ENCODE measurements at regions not wholly inside any gene's neighbourhood (a gene's known extent, or its start where the extent isn't known, plus 50 kb on each side); places are given as distances from the start of the nearest gene placed in this dataset.
"Not testable (repeated sequence)": the region's sequence is repeated elsewhere in the genome, so short reads cannot be mapped to it uniquely, and the experiment has no call there.

- H3K4me3 ChIP-seq (ENCODE audit: control insufficient read depth, low read depth, low read length): no peak overlapping the region
- no peak for TF ChIP-seq CTCF (IDR thresholded peaks at IDR 0.05; ENCODE audit: control insufficient read depth, insufficient read depth, low read depth, low read length, missing control alignments)
- no peak for DNase-seq (ENCODE audit: low read depth)
Measured at GRCh38 chr4:79551555-79551954, 143.5 kb upstream of the GK2 start.

DNA sequence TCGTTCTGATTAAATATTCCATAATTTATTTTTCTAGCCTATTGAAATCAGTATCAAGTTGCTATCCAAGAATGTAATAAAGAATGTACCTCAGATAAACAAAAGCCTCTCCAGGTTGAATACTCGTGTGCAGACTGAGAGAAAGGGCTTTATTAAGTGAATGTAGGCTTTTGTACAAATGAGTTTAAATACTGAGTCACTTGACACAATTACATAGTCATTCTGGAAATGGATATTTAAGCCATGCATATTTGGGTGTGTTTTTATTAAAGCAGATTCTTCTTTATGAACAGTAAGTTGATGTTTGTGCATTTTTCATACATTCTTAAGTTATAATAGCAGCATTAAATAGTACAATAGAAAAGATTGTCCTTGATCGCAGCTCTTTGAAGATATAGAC lies 139.8 kb upstream of the GK2 start:
- no peak for TF ChIP-seq CTCF (IDR thresholded peaks at IDR 0.05; ENCODE audit: control insufficient read depth, insufficient read depth, low read depth, low read length, missing control alignments)
- H3K4me3 ChIP-seq (ENCODE audit: control insufficient read depth, low read depth, low read length): no peak overlapping the region
- no peak for DNase-seq (ENCODE audit: low read depth)

GRCh38 chr4:79545292-79545691 lies 137.3 kb upstream of the GK2 start:
- DNase-seq (ENCODE audit: low read depth); H3K4me3 ChIP-seq (ENCODE audit: control insufficient read depth, low read depth, low read length): not testable (repeated sequence)

DNA sequence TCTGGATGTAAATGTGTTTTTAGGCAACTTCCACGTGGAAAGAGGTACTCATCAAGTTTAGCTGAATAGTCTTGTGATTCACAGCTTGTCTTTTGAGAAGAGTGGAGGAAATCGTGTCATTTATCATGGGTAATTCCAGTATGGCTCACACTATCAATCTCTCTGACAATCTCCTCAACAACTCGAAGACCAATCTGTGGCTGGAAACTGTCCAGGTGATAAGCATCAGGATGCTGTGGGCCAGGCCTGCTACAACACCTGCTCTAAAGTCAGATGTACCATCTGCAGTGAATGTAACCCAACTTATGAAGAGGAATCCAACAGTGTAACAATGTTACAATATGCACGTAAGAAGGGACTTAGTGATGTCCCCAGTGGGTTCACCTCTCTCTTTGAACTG lies 132.1 kb upstream of the GK2 start:
- H3K4me3 ChIP-seq (ENCODE audit: control insufficient read depth, low read depth, low read length): no peak overlapping the region
- DNase-seq (ENCODE audit: low read depth): no peak
- no peak for TF ChIP-seq CTCF (IDR thresholded peaks at IDR 0.05; ENCODE audit: control insufficient read depth, insufficient read depth, low read depth, low read length, missing control alignments)

- DNase-seq (ENCODE audit: low read depth): no peak
- no peak overlapping the region for H3K4me3 ChIP-seq (ENCODE audit: control insufficient read depth, low read depth, low read length)
- no peak for TF ChIP-seq CTCF (IDR thresholded peaks at IDR 0.05; ENCODE audit: control insufficient read depth, insufficient read depth, low read depth, low read length, missing control alignments)
Measured at GRCh38 chr4:79535516-79535915, 127.5 kb upstream of the GK2 start.

DNA sequence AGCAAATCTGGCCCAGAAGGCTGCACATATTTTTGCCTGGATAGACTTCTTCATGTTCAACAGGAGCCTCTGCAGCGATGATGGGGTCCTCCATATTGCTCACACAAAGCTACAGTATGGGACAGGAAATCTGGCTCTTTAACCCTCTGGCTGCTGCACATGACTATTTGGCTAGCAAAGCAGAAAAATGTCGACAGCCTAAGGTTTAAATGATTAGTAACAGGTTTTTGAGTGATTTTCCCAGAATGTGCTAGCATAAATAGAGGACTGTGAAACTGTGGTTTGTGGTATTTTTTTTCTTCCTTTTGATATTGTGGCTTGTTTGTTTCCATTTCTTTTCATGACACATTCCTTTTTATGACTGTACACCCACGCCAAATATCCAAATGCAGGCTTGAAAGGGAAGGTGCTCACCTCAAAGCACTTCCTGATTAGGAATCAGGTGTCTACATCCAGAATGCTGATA lies 120.2 kb upstream of the GK2 start:
- TF ChIP-seq CTCF (IDR thresholded peaks at IDR 0.05; ENCODE audit: control insufficient read depth, insufficient read depth, low read depth, low read length, missing control alignments): no peak
- H3K4me3 ChIP-seq (ENCODE audit: control insufficient read depth, low read depth, low read length): no peak overlapping the region
- DNase-seq (ENCODE audit: low read depth): no peak

DNA sequence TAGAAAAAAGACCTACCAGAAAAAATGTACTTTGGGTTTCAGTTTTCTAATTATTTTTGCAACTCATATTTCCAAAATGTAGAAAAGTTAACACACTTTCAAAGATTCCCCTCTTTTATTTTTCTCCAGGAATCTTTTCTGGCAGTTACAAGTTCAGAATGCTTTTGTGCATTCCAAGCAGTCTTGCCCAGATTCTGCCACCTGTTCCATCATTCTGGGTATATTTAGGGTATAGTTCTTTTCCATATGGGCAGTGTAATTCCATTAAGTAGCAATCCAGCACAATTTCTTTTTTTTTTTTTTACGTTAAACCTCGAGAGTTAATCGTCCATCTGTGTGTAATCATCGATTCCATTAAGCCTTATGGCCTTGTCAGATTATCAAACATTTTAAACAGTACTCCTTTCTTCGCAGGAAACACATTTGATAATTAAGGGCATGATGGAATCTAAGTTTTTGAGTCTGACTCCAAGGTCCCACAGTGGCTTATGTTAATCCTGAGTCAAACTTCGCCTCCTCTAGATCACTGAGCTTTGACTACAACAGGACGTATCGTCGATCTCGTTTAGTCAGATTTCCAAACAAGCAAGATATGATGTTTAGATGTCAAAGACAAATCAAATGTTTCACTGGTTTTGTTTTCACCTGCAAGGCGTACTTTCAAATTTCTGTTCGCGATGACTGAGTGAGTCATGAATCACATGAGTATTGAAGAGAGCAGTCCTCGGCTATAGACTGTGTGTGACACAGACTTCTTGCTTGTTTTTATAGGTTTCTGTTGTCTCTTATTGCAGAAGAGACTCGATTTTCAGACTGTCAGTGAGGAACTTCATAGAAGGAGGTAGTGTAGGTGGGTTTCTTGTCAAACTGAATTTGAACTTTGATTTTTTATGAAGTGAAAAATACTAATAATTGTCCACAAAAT lies 118.9 kb upstream of the GK2 start:
- H3K4me3 ChIP-seq (ENCODE audit: control insufficient read depth, low read depth, low read length): no peak overlapping the region
- DNase-seq (ENCODE audit: low read depth): no peak
- no peak for TF ChIP-seq CTCF (IDR thresholded peaks at IDR 0.05; ENCODE audit: control insufficient read depth, insufficient read depth, low read depth, low read length, missing control alignments)
